ENCODE measurements at regions not wholly inside any gene's neighbourhood (a gene's known extent, or its start where the extent isn't known, plus 50 kb on each side); places are given as distances from the start of the nearest gene placed in this dataset.

- no peak overlapping the region for H3K4me3 ChIP-seq
- TF ChIP-seq CTCF (IDR thresholded peaks at IDR 0.05; ENCODE audit: control extremely low read depth, extremely low read depth): no peak
- ATAC-seq (ENCODE audit: insufficient read depth, low FRiP score) (no peak), DNase-seq (no peak)
- 96% methylated on average over 12 of the region's 12 CpGs for WGBS, 2 donors
- H3K9ac ChIP-seq (ENCODE audit: insufficient read depth in 1 of 2, low read length in 2 of 2): no peak overlapping the region
- no peaks in the 10 kb centered on the region for H3K27me3 ChIP-seq (ENCODE audit: control insufficient read depth in 3 of 3, insufficient read depth in 3 of 3, low read length in 2 of 3)
- H3K4me1 ChIP-seq (ENCODE audit: control insufficient read depth in 5 of 5, insufficient read depth in 5 of 5, low read length in 5 of 5): peaks cover 0 to 29% (median 16%) of the 10 kb centered on the region in 5 donors
- H3K36me3 ChIP-seq (ENCODE audit: control insufficient read depth in 4 of 4, insufficient read depth in 4 of 4, low read length in 4 of 4): peaks cover 0 to 2% (median 0%) of the 10 kb centered on the region in 4 donors
- H3K27ac ChIP-seq (ENCODE audit: low read depth in 1 of 2, low read length in 1 of 2): no peak overlapping the region
- no peaks in the 10 kb centered on the region for H3K9me3 ChIP-seq (ENCODE audit: control insufficient read depth in 4 of 4, insufficient read depth in 3 of 4, low read length in 3 of 4)
Observed at GRCh38 chr16:85466989-85467388, 146.1 kb upstream of the GSE1 start.

GRCh38 chr16:85469929-85470590, 143.1 kb upstream of the GSE1 start:
- no peak for TF ChIP-seq CTCF (IDR thresholded peaks at IDR 0.05; ENCODE audit: control extremely low read depth, extremely low read depth)
- H3K27ac ChIP-seq (ENCODE audit: low read depth in 1 of 2, low read length in 1 of 2): no peak overlapping the region
- no peaks in the 10 kb centered on the region for H3K27me3 ChIP-seq (ENCODE audit: control insufficient read depth in 3 of 3, insufficient read depth in 3 of 3, low read length in 2 of 3)
- WGBS, 2 donors: 94 to 96% methylated on average over 20 of the region's 20 CpGs
- ATAC-seq (ENCODE audit: insufficient read depth, low FRiP score): no peak
- peaks cover 0 to 38% (median 15%) of the 10 kb centered on the region in 5 donors for H3K4me1 ChIP-seq (ENCODE audit: control insufficient read depth in 5 of 5, insufficient read depth in 5 of 5, low read length in 5 of 5)
- H3K36me3 ChIP-seq (ENCODE audit: control insufficient read depth in 4 of 4, insufficient read depth in 4 of 4, low read length in 4 of 4): peaks cover 0 to 2% (median 0%) of the 10 kb centered on the region in 4 donors
- no peak overlapping the region for H3K4me3 ChIP-seq
- no peaks in the 10 kb centered on the region for H3K9me3 ChIP-seq (ENCODE audit: control insufficient read depth in 4 of 4, insufficient read depth in 3 of 4, low read length in 3 of 4)
- DNase-seq: no peak
- H3K9ac ChIP-seq (ENCODE audit: insufficient read depth in 1 of 2, low read length in 2 of 2): no peak overlapping the region

- peaks cover 0 to 46% (median 15%) of the 10 kb centered on the region in 5 donors for H3K4me1 ChIP-seq (ENCODE audit: control insufficient read depth in 5 of 5, insufficient read depth in 5 of 5, low read length in 5 of 5)
- TF ChIP-seq CTCF (IDR thresholded peaks at IDR 0.05; ENCODE audit: control extremely low read depth, extremely low read depth): no peak
- H3K27ac ChIP-seq (ENCODE audit: low read depth in 1 of 2, low read length in 1 of 2): no peak overlapping the region
- 87 to 92% methylated on average over 13 of the region's 13 CpGs for WGBS, 2 donors
- H3K9ac ChIP-seq (ENCODE audit: insufficient read depth in 1 of 2, low read length in 2 of 2): no peak overlapping the region
- no peaks in the 10 kb centered on the region for H3K9me3 ChIP-seq (ENCODE audit: control insufficient read depth in 4 of 4, insufficient read depth in 3 of 4, low read length in 3 of 4)
- H3K36me3 ChIP-seq (ENCODE audit: control insufficient read depth in 4 of 4, insufficient read depth in 4 of 4, low read length in 4 of 4): no peaks in the 10 kb centered on the region
- no peaks in the 10 kb centered on the region for H3K27me3 ChIP-seq (ENCODE audit: control insufficient read depth in 3 of 3, insufficient read depth in 3 of 3, low read length in 2 of 3)
- DNase-seq (no peak), ATAC-seq (ENCODE audit: insufficient read depth, low FRiP score) (no peak)
- no peak overlapping the region for H3K4me3 ChIP-seq
Observed at GRCh38 chr16:85470873-85471272, 142.2 kb upstream of the GSE1 start.
